ENCODE measurements at regions not wholly inside any gene's neighbourhood (a gene's known extent, or its start where the extent isn't known, plus 50 kb on each side); places are given as distances from the start of the nearest gene placed in this dataset.

DNA sequence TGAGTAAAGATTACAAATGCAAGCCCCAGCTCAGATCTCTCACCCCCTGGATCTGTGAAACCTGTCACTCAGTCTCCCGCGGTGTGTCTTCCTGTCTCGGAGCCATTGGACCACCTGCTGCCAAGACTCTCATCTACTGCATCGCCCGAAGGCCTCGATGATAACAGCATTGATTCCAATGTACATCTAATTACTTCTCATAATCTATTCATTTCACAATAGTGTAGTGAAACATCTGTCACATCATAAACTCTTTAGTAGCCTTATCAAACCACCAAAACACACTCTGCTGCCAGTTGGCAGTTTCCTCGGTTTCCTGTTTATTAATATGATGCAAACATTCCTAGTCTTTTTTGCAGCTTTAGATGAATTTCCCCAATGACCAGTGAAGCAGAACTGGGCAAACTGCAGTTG, 220.3 kb downstream of the POU4F1 start:
- TF ChIP-seq CTCF (IDR thresholded peaks at IDR 0.05) (no peak), POLR2A (IDR thresholded peaks at IDR 0.05) (no peak)
